Lung (tissue), 11 donors: ENCODE measurements at regions not wholly inside any gene's neighbourhood (a gene's known extent, or its start where the extent isn't known, plus 50 kb on each side); places are given as distances from the start of the nearest gene placed in this dataset.

Experiments used
- ATAC-seq: fragments of 200-7000 bp; cut with Tn5 transposase; one replicate; pipeline ENCODE4 v1.9.1; 2020; ENCODE audit warnings: moderate number of reproducible peaks; ENCODE audit not compliant: insufficient read depth, low FRiP score
- DNase-seq, 3 donors: peaks; one replicate each; pipeline ENCODE4 v3.0.0-alpha.2; 2013 to 2017
- H3K27ac ChIP-seq, 2 donors: one replicate each; pipeline ENCODE4 v1.5.1; 2013; ENCODE audit warnings: mild to moderate bottlenecking in 2 of 2, moderate library complexity in 2 of 2, control low read depth in 1 of 2, inconsistent platforms in 1 of 2, low read depth in 1 of 2, low read length in 1 of 2
- H3K27me3 ChIP-seq, 3 donors: one replicate each; pipeline ENCODE4 v1.5.1; 2013; ENCODE audit warnings: low read length in 2 of 3; ENCODE audit not compliant: control insufficient read depth in 3 of 3, insufficient read depth in 3 of 3
- H3K36me3 ChIP-seq, 4 donors: one replicate each; pipeline ENCODE4 v1.5.1; 2013; ENCODE audit warnings: low read length in 4 of 4, mild to moderate bottlenecking in 1 of 4, moderate library complexity in 1 of 4; ENCODE audit not compliant: control insufficient read depth in 4 of 4, insufficient read depth in 4 of 4
- H3K4me1 ChIP-seq, 5 donors: one replicate each; pipeline ENCODE4 v1.5.1; 2013; ENCODE audit warnings: low read length in 5 of 5, mild to moderate bottlenecking in 2 of 5, moderate library complexity in 1 of 5; ENCODE audit not compliant: control insufficient read depth in 5 of 5, insufficient read depth in 5 of 5
- H3K4me3 ChIP-seq: one replicate; pipeline ENCODE4 v1.5.1; 2013; ENCODE audit warnings: mild to moderate bottlenecking, control low read depth, moderate library complexity
- H3K9ac ChIP-seq, 2 donors: one replicate each; pipeline ENCODE4 v1.5.1; 2013; ENCODE audit warnings: low read length in 2 of 2, control low read depth in 1 of 2; ENCODE audit not compliant: insufficient read depth in 1 of 2
- H3K9me3 ChIP-seq, 4 donors: one replicate each; pipeline ENCODE4 v1.5.1; 2013; ENCODE audit warnings: low read length in 3 of 4, mild to moderate bottlenecking in 1 of 4, moderate library complexity in 1 of 4; ENCODE audit not compliant: control insufficient read depth in 4 of 4, insufficient read depth in 3 of 4
- CTCF ChIP-seq: IDR thresholded peaks from 2 replicates; pipeline ENCODE4 v1.5.1; 2012; ENCODE audit warnings: mild to moderate bottlenecking; ENCODE audit errors: control extremely low read depth, extremely low read depth
- WGBS, 2 donors: extraction: QIAGEN DNeasy Blood & Tissue Kit; methylation state at CpG; one replicate each; pipeline ENCODE4 v1.1.7; 2013; 5-methylcytosine and 5-hydroxymethylcytosine counted together
- donor health status: control.
- donor health status: control.
- donor health status: Bipolar disorder and iron deficiency.
- donor health status: healthy.
- donor health status: DM: yes; HTN: yes; CAD: no.

DNA sequence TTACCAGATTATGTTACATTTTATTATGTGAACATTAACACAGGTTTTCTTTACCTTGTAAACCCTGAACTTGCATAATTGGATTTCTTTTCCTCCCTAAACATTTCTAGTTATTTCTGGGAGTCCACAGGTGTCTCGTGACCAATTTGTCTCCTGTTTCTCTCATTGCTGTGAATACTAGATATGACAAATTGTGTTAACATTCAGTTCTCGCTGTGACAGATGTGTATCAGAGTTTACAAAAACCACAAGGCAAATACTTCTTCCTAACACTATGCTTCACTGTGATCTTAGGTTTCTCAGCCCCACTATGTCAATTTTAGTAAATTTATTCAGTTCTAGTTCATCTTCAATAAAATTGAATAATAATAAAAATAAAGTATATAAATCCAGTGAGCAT, 1554.9 kb downstream of the EFNB2 start:
- no peaks in the 10 kb centered on the region for H3K36me3 ChIP-seq
- no peaks in the 10 kb centered on the region for H3K27me3 ChIP-seq
- no peak overlapping the region for H3K9ac ChIP-seq
- no peak for TF ChIP-seq CTCF
- WGBS, 2 donors = 54 to 69% methylated on average over 2 of the region's 2 CpGs
- DNase-seq = no peak
- no peak overlapping the region for H3K27ac ChIP-seq
- H3K4me1 ChIP-seq = peaks cover 0 to 10% (median 0%) of the 10 kb centered on the region in 5 donors
- no peaks in the 10 kb centered on the region for H3K9me3 ChIP-seq
- no peak overlapping the region for H3K4me3 ChIP-seq
- ATAC-seq = no peak

GRCh38 chr13:104979281-104980030, 1556.0 kb downstream of the EFNB2 start:
- Histone ChIP-seq H3K36me3 (no peaks in the 10 kb centered on the region), H3K9ac (no peak overlapping the region), H3K9me3 (no peaks in the 10 kb centered on the region), H3K27ac (no peak overlapping the region), H3K4me1 (peaks cover 0 to 10% (median 0%) of the 10 kb centered on the region in 5 donors), H3K4me3 (no peak overlapping the region), H3K27me3 (no peaks in the 10 kb centered on the region)
- DNase-seq (no peak), ATAC-seq (no peak)
- WGBS, 2 donors = 77 to 88% methylated on average over 4 of the region's 4 CpGs
- no peak for TF ChIP-seq CTCF

- WGBS, 2 donors = 43 to 66% methylated on average over 2 of the region's 2 CpGs
- no peaks in the 10 kb centered on the region for H3K36me3 ChIP-seq
- no peak overlapping the region for H3K9ac ChIP-seq
- no peaks in the 10 kb centered on the region for H3K4me1 ChIP-seq
- no peaks in the 10 kb centered on the region for H3K9me3 ChIP-seq
- no peak for TF ChIP-seq CTCF
- H3K4me3 ChIP-seq = no peak overlapping the region
- H3K27me3 ChIP-seq = no peaks in the 10 kb centered on the region
- ATAC-seq = no peak
- no peak overlapping the region for H3K27ac ChIP-seq
- no peak for DNase-seq
These were observed 1558.5 kb downstream of the EFNB2 start for GRCh38 chr13:104976986-104977385.

GRCh38 chr13:104975272-104975671, 1560.2 kb downstream of the EFNB2 start:
- 48 to 49% methylated on average over 4 of the region's 4 CpGs for WGBS, 2 donors
- Histone ChIP-seq H3K27me3 (no peaks in the 10 kb centered on the region), H3K27ac (no peak overlapping the region), H3K9me3 (no peaks in the 10 kb centered on the region), H3K4me1 (no peaks in the 10 kb centered on the region), H3K9ac (no peak overlapping the region), H3K36me3 (no peaks in the 10 kb centered on the region), H3K4me3 (no peak overlapping the region)
- no peak for TF ChIP-seq CTCF
- no peak for ATAC-seq
- DNase-seq = no peak
